HG03103 (cell line): ENCODE measurements at regions not wholly inside any gene's neighbourhood (a gene's known extent, or its start where the extent isn't known, plus 50 kb on each side); places are given as distances from the start of the nearest gene placed in this dataset.

Experiments used
- ATAC-seq: cut with Tn5 transposase; IDR thresholded peaks from one replicate; pipeline ENCODE4 v1.9.1; 2021; ENCODE audit warnings: low read depth; ENCODE audit not compliant: unreplicated experiment

DNA sequence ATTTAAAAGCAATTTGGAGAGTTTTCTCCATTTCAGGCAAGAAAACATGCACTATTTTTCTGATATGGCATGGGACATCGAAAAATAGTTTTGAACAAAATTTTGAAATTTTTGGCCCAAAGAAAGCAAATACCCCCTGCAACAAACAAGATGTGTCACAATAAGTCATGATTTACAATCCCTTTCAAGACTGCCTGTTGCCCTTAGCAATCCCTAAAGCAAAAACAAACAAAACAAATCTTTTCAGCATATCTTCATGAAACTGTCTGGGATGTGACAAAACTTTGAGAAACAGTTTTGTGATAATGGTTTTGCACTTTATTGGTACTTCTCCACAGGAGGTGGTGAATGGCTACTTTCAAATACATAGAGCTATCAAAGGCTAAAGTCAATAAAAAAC, 1888.7 kb upstream of the PIK3C3 start:
- no peak for ATAC-seq

DNA sequence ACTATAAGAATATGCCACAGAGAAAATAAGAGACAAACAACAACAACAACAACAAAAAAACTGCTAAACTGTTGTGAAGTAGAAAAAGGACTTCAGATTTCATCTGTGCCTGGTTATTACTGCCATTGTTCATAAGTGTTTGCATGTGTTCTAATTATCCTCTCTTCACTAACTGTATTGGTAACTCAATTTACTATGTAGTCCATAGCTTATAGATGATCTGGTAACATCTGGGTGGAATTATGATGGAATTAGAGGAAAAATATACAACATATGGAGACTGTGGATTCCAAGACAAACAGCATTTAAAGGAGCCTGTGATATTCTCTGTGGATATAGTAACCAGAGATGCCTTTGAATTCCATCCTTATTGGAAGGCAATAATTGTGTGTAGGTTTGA, 1891.5 kb upstream of the PIK3C3 start:
- ATAC-seq, result no peak

DNA sequence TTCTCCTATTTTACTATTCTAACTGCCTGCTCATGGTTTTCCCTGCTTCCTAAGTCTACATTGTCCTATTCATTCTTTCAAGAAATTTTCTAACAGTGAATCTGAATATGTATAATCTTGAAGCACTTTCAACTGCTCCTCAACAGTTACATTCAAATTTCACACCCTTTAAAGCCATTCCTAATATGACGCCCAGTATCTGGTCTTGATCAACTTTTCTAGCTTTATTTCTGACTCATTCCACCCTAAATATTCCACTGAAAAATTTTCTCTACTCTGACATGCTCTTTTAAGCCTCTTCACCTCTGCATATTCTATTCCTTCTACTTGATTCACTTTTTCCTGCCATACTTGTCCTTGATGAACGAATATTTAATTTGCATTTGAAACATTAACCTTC, 1893.9 kb upstream of the PIK3C3 start:
- no peak for ATAC-seq

DNA sequence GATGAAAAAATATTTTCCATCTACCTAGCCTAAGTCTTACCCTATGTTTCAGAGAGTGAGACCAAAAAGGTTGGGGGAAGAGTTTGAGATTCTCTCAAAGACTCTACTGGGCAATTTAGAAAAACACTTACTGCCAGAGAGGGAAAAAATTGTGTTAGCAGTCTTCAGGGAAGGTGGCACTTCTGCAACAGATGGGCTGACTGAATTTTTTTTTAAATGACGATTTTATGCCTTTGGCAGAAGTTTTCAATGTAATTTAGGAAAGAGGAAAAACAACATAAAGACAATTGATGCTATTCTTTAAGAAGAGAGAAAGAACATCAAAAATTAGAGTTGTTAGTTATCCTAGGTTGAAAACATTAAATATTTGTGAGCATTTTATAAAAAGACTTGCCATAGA, 1894.5 kb upstream of the PIK3C3 start:
- no peak for ATAC-seq

DNA sequence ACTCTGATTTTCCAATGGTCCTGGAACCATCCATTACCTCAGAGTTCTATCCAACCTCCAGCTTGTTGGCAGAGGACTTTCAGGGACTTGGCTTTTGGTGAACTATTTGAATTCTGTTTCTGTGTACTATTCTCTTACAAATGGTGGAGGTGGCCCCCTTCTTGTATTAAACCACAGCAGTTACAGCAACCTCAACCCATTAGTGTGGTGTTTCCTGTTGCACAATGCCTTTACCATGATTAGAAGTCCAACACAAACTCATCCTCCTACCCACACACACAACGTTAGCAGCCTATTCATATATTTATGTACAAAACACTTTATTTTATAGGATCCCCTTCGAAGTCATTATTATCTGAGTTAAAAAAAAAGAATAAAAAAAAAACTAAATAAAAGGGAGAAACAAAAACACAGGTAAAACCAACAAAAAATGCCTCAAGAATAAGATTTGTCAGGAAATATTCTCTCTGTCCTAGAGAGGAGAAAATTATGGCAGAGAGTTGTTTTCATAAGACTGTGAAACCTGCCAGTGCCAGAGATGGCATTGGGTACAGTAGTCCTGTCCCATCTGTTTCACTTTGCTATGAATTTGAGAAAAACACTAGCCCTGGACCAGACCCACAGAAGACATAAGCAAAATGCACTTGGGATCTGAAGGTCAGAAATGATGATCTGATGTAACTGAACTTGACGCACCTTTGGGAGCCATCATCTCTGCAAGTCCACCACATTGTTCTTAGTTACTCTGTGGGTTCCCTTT, 1896.0 kb upstream of the PIK3C3 start:
- no peak for ATAC-seq

DNA sequence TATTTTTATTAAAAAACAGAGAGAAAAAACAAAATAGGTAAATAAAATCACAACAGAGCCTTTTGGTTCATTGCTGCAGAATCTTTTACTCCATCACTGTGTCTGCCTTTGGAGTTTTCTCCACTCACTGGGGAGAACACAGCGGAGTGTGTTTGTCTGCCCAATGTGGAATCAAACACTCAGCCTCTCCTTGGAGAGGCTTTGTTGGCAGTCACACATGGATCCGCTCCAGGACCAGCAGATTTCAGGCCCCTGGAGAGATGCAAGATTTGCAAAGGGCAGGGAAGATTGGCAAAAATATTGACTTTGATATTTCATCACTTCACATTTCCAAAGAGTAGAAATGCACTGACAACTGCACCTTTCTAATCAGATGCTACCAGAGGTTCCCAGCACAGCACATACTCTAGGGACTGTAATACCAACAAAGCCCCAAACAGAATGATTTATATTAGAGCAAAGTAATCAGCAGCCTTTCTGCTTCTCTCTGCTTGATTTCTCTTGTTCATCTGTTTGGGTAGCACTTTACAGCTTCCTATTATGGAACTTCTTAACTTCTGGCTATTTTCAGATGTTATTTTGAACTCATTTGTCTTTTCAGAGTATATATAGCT, 1898.8 kb upstream of the PIK3C3 start:
- ATAC-seq, result no peak

DNA sequence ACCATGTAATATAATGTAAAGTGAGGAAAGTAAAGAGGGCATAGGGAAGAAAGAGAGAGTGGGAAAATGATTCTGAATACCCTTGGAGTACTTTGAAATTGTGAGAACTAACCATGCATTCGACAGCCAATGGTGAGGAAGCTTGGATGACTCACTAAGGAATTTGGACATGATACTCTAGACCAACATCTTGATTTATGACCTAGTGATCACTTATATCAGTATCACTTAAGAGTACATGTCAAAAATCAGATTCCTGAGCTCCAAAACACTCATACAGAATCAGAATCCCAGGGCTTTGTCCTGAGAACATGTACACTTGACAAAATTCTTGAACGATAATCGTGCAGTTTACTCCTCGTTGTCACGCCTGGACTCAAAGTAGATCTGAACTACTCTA, 1899.8 kb upstream of the PIK3C3 start:
- ATAC-seq, result no peak

DNA sequence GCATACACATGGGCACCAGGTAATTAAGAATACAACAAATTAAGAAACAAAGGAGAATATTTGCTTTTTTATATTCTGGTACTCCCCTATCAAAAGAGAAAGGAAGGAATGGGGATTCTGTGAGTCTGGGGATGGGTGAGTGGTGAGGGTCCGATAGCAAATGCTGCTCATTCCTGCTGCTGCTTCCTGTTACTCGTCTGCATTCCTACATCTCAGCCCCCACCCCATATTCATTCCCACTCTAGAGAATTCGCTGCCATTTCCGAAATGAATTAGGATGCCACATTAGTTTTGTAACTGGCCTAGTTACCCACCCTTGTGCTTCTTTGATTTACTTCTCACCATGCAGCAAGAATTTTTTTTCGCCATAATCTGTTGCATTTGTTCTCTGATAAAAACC, 1905.3 kb upstream of the PIK3C3 start:
- ATAC-seq, result no peak

DNA sequence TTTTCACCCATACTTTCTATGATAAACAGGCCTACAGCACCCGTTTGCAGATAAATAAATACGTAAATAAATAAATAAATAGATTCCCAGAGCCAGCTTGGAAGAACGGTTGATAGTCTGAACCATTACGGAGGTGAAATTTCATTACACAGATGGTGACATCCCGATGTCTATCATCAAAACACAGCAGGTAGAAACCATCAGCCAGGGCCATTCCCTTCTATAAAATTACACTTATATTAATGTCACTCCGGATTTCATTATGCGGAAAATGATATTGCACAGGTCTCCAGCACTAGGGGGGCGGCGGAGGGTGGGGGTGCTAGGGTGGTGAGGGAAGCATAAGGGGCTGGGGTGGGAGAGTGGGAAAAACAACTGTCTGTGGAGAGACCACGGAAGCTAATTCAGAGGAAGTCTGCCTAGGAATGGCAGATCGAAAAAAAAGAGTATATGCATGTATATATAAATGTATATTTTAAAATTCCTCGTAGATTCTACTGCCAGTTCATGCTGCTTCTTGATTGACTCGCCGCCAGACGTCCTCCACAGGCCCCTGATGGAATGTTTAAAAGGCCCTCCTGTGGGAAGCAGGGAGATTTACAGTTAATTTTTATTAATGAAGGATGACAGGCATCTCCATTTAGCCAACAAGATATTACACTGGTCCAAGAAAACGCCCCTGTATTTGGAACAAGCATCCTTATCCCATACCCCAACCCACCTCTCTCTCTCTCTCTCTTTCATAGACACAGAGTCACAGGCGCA, 1906.0 kb upstream of the PIK3C3 start:
- no peak for ATAC-seq

DNA sequence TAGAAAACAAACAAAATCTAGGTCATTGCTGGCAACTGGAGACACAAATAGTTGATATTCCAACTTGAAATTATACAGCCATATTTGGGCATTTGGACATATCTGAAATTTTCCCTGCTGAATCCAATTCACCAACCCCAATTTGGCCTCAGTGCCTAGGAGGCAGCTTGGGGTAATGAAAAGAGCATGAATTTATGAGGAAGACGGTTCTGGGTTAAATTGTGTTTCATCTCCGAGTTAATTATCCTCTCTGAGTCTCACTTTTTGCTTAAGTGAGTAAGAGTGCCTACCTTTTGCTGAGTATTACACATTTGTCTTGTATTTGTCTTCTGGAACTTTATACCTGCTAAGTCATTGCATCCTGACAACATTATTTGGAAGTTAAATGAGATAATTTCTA, 1906.8 kb upstream of the PIK3C3 start:
- ATAC-seq, result no peak

DNA sequence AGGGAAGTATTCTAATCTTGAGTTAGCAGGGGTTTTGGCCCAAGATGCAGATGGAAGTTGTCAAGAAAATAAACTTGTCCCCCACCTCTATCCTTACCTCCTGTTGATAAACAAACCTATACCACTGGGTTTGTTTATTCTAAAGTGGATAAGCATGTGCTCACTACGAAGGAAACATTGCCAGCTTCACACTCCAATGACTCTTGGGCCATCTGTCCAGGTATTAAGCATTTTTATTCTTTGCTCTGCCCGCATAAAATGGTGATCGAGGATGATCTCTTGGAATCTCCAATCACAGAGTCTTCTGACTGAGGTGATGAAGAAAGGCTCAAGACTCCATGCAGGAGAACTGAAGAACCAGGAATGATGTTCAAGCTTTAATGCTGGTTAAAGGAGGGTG, 1908.4 kb upstream of the PIK3C3 start:
- ATAC-seq, result no peak

DNA sequence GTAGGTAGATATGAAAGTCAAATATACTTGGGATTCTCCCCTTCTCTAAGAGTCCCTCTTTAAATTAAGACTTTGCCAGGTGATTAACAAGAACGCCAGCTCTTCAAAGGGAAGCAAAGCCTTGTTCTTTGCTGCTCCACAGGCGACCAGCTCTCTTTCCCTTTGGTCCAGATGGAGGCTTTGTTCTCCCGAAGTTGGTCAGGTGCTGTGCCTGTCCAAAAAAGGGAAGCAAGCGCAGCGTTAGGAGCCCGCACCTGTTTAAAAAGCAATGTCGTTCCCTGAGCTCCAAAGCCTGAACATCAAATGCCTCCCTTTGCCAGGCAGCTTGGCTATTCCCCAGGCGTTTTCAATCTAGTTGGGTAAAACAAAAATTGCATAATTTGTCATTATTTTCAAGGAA, 1913.1 kb upstream of the PIK3C3 start:
- no peak for ATAC-seq

DNA sequence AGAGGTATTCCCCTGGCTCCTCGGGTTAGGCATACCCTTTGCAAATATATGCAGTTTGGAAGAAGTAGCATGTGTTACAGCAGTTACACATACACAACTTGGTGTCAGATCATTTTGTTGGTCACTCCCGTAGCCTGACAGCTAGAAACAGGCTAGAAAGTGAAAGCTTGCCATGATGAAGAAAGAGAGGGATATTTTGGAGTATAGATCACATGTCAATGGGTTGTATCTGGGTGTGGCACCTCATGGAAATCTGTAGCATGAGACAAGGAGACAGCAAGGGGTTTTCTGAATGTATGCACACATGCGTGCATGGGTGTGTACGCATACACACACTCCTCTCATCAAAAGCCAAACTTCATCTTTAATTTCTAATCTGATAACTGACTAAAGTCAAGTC, 1914.5 kb upstream of the PIK3C3 start:
- no peak for ATAC-seq

DNA sequence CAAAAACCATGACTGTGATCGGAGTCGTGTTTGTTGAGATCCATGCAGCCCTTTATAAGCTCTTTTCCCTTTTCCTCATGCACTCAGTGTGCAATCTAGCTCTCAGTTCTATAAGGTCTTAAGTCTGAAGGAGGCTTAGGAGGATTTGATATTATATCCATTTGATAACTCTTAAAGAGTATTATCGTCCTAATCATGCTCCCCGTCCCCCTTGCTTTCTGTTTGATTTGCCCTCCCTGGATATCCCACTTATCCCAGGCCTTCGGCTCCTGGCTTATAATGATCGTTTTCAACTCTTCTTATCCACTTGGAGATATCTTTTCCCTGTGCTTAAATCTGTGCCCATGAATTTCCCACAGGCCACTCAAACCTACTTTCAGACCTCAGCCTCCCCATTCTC, 1917.7 kb upstream of the PIK3C3 start:
- ATAC-seq, result no peak

DNA sequence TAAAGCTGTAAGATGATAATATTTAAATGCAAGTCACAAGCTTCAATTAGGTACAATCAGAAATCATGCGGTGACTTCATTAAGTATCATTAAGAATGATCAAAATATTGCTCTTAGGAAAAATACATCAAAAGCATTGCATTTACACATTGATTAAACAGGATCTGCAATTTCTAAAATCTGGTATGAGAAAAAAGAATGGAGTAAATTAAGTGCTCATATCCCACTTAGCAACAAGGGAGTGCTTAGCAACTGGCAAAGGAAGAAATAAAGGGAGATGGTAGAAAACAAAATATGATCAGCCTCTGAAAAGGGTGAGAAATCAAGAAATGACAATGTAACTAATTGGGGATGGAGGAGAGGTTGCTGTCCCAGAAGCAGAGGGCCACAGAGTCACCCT, 1918.2 kb upstream of the PIK3C3 start:
- ATAC-seq, result no peak

DNA sequence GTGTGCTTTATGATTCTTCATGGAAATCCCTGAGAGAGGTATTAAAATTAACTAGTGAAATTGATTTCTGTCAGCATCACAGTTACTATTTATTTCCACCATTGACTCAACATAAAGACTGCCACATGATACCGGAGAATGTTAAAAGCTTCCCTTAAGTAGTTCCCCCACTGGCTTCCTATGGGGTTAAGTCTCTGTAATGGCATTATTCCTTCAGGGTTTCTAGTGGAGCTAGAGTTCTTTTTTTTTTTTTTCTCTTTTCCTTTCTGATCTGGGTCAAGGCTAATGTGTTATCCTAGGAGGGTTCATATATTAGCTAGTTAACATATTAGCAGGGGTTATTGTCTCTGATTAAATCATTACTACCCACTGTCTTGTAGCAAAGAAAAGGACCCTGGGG, 1919.1 kb upstream of the PIK3C3 start:
- no peak for ATAC-seq

DNA sequence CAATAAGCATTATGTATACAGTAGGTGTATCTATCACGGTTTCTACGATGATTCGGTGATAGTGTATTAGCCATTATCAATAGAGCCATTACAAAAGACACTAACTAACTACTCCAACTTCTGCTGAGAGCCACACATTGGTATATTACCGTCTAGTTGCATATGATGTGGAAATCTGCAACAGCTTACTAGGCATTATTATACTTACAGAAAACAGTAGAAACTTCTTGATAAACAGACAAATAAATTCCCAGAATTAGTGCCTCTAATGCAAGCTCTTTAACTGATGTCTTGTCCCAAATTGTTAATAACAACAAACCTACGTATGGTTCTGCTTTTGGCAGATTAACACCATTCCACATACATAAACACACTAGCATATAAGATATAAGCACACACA, 1923.0 kb upstream of the PIK3C3 start:
- ATAC-seq, result no peak

DNA sequence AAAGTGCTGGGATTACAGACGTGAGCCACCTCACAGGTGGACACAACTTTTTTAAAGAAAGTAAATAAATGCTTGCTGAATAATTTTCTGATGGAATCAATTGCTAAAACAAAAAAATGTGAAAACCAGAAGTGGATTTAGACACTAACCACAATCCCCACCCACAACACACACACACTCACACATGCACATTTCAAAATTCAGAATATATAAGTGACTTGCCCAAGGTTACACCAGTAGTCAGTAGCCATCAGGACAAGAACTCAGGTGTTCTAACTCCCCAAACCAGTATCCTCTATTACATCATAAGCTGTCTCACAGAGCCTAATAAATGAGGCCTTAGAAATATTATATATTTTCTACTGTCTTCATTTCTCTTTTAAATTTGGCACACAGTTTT, 1923.6 kb upstream of the PIK3C3 start:
- no peak for ATAC-seq

DNA sequence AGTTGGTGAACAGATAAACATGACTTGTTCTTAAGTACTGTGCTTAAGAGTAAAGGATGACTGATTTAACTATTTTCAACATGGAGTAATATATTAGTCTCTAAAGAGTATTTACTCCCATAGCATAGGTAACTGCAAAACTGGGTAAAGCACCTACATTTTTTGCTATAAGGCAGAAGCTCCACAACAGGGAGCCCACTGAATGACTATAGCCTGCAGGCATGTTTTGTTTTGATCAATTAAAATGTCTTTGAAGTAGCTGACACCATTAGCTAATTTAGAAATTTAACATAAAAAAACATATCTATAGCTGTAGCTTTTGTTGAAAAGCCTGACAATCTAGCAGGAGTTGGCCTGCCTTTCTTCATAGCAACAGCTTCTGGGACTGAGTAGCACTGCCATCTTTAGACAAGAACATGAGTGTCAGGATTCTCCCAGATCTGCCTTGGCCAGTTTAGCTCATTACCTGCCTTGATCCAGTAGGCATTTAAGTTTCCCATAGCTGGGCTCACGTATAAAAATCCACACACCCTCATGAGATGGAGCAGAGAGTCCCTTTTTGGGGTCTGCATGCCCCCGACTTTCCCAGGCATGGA, 1935.1 kb upstream of the PIK3C3 start:
- ATAC-seq, result no peak

DNA sequence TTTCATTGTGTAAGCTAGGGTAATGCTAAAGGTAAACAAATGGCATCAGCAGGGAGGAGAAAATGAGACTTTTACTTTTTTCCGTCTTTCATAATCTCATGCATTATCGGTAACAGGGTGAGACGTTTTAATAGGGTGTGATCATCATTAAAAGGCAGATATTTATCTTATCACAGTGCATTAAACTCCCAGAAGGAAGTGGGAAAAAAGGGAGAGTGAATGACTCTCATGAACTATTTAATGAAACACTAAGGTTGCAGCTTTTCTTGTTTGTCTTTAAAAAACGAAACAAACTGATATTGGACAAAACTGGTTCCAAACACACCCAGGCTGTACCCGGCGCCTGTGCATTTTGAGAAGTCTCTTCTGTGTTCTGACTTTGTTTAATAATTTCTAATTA, 1936.8 kb upstream of the PIK3C3 start:
- no peak for ATAC-seq

DNA sequence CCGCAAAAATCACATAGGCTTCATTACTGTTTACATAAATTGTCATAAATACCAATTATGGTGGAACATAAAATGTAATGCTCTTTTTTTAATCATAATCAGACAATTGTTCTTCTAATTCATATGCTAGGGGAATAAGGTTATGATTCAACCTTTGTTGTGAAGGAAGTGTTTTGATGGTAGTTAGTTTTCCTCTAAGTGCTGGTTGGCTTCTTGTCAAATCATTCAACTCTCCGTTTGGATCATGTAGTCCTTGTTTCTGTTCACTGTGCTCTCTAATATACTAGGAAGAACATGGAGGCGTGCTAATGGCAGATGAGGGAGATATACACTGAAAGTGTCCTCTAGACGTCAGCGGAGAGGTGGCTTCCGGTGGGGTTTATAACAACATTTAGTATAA, 1938.0 kb upstream of the PIK3C3 start:
- ATAC-seq, result no peak

DNA sequence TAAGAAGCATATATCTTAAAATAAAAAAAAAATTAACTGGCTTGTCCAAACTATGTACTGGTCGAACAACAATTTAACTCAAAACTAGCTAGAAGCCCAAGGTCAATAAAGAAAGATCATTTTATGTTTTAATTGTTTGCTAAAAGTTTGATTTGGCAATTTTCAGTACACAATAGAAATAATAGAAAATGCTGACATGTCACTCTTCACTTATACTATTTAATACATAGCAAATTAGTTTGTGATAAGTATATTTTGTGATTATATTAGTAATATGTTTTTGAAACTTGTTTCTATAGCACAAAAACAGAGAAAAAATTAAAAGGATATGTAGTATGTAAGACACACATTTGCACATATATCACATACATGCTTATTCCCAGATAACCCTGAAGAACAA, 1938.6 kb upstream of the PIK3C3 start:
- no peak for ATAC-seq
